Activated CD4-positive, CD25-positive, alpha-beta regulatory T cell (primary cell): ENCODE measurements at regions not wholly inside any gene's neighbourhood (a gene's known extent, or its start where the extent isn't known, plus 50 kb on each side); places are given as distances from the start of the nearest gene placed in this dataset.

ENCODE experiments used
- DNase-seq, 4 experiments: peaks; one replicate each; lab custom pipeline; 2025; lab: John Stamatoyannopoulos, UW

GRCh38 chr7:22563032-22563501 lies 63.1 kb upstream of the STEAP1B start:
- DNase-seq, result no peak

- DNase-seq, result no peak
Observed at GRCh38 chr7:22561895-22562593, 62.1 kb upstream of the STEAP1B start.

GRCh38 chr7:22561321-22561811 lies 61.4 kb upstream of the STEAP1B start:
- DNase-seq, result no peak

GRCh38 chr7:22559829-22560489 lies 60.0 kb upstream of the STEAP1B start:
- DNase-seq, result peak in 2 of 4 experiments; percentile 16 to 26

- DNase-seq, result no peak
Observed at GRCh38 chr7:22557167-22557566, 57.2 kb upstream of the STEAP1B start.

GRCh38 chr7:22555476-22555875 lies 55.5 kb upstream of the STEAP1B start:
- DNase-seq, result no peak

GRCh38 chr7:22554184-22554583 lies 54.2 kb upstream of the STEAP1B start:
- DNase-seq, result no peak

- DNase-seq, result no peak
Observed at GRCh38 chr7:22551768-22552513, 52.0 kb upstream of the STEAP1B start.

- no peak for DNase-seq
Observed at GRCh38 chr7:22550514-22551030, 50.6 kb upstream of the STEAP1B start.

GRCh38 chr7:22549667-22550513 lies 49.9 kb upstream of the STEAP1B start:
- DNase-seq, result no peak
